Glutamatergic neuron (in vitro differentiated cells): ENCODE measurements at regions not wholly inside any gene's neighbourhood (a gene's known extent, or its start where the extent isn't known, plus 50 kb on each side); places are given as distances from the start of the nearest gene placed in this dataset.

Experiments used
- DNase-seq: peaks from one replicate; pipeline ENCODE4 v3.0.0; 2022
- H3K27ac Mint-ChIP-seq: one replicate; pipeline ENCODE4 v1.8.0; 2020; ENCODE audit warnings: mild to moderate bottlenecking, mixed read lengths, inconsistent platforms; ENCODE audit not compliant: unreplicated experiment
- H3K27me3 Mint-ChIP-seq: one replicate; pipeline ENCODE4 v1.8.0; 2020; ENCODE audit warnings: mild to moderate bottlenecking, moderate library complexity, mixed read lengths, inconsistent platforms; ENCODE audit not compliant: unreplicated experiment
- H3K36me3 Mint-ChIP-seq: one replicate; pipeline ENCODE4 v1.8.0; 2020; ENCODE audit warnings: mild to moderate bottlenecking, mixed read lengths, inconsistent platforms; ENCODE audit not compliant: unreplicated experiment
- H3K4me1 Mint-ChIP-seq: one replicate; pipeline ENCODE4 v1.8.0; 2020; ENCODE audit warnings: mild to moderate bottlenecking, low read depth, mixed read lengths, inconsistent platforms; ENCODE audit not compliant: unreplicated experiment
- H3K4me3 Mint-ChIP-seq: one replicate; pipeline ENCODE4 v1.8.0; 2020; ENCODE audit warnings: mild to moderate bottlenecking, mixed read lengths, inconsistent platforms; ENCODE audit not compliant: unreplicated experiment
- H3K9me3 Mint-ChIP-seq: one replicate; pipeline ENCODE4 v1.8.0; 2020; ENCODE audit warnings: mild to moderate bottlenecking, moderate library complexity, mixed read lengths, inconsistent platforms; ENCODE audit not compliant: unreplicated experiment
- CTCF ChIP-seq: fragments of 200-600 bp; sonication (generic); IDR thresholded peaks from one replicate; pipeline ENCODE4 v1.5.0; 2021; ENCODE audit not compliant: partially characterized antibody, unreplicated experiment

- no peaks in the 10 kb centered on the region for H3K27me3 Mint-ChIP-seq
- H3K9me3 Mint-ChIP-seq: no peaks in the 10 kb centered on the region
- no peak overlapping the region for H3K4me3 Mint-ChIP-seq
- peaks cover under 1% of the 10 kb centered on the region for H3K4me1 Mint-ChIP-seq
- no peak for TF ChIP-seq CTCF
- no peak overlapping the region for H3K27ac Mint-ChIP-seq
- H3K36me3 Mint-ChIP-seq: no peaks in the 10 kb centered on the region
- DNase-seq: no peak
Observed at GRCh38 chr20:59443550-59443949, 143.1 kb downstream of the EDN3 start.

GRCh38 chr20:59446376-59446775, 146.0 kb downstream of the EDN3 start:
- Mint-ChIP-seq H3K4me3 (no peak overlapping the region), H3K36me3 (peaks cover 4% of the 10 kb centered on the region), H3K27me3 (peaks cover 1% of the 10 kb centered on the region), H3K4me1 (no peaks in the 10 kb centered on the region), H3K27ac (no peak overlapping the region), H3K9me3 (no peaks in the 10 kb centered on the region)
- DNase-seq: no peak
- no peak for TF ChIP-seq CTCF

GRCh38 chr20:59448196-59448595, 147.8 kb downstream of the EDN3 start:
- H3K4me1 Mint-ChIP-seq: no peaks in the 10 kb centered on the region
- H3K36me3 Mint-ChIP-seq: peaks cover 4% of the 10 kb centered on the region
- H3K4me3 Mint-ChIP-seq: no peak overlapping the region
- peaks cover 2% of the 10 kb centered on the region for H3K27me3 Mint-ChIP-seq
- no peaks in the 10 kb centered on the region for H3K9me3 Mint-ChIP-seq
- H3K27ac Mint-ChIP-seq: no peak overlapping the region
- TF ChIP-seq CTCF: no peak
- no peak for DNase-seq

GRCh38 chr20:59448851-59449444, 148.5 kb downstream of the EDN3 start:
- peaks cover 5% of the 10 kb centered on the region for H3K4me1 Mint-ChIP-seq
- no peak overlapping the region for H3K4me3 Mint-ChIP-seq
- no peak for DNase-seq
- no peak overlapping the region for H3K27ac Mint-ChIP-seq
- no peak for TF ChIP-seq CTCF
- peaks cover 2% of the 10 kb centered on the region for H3K27me3 Mint-ChIP-seq
- H3K9me3 Mint-ChIP-seq: no peaks in the 10 kb centered on the region
- peaks cover 4% of the 10 kb centered on the region for H3K36me3 Mint-ChIP-seq

- H3K27ac Mint-ChIP-seq: no peak overlapping the region
- no peak for TF ChIP-seq CTCF
- H3K27me3 Mint-ChIP-seq: peaks cover 2% of the 10 kb centered on the region
- DNase-seq: no peak
- H3K9me3 Mint-ChIP-seq: no peaks in the 10 kb centered on the region
- H3K36me3 Mint-ChIP-seq: peaks cover 4% of the 10 kb centered on the region
- H3K4me3 Mint-ChIP-seq: no peak overlapping the region
- peaks cover 8% of the 10 kb centered on the region for H3K4me1 Mint-ChIP-seq
Observed at GRCh38 chr20:59451066-59451630, 150.7 kb downstream of the EDN3 start.
